SK-N-SH treated with all-trans-retinoic acid at 6 μM for 48 hours (cell line): ENCODE measurements at regions not wholly inside any gene's neighbourhood (a gene's known extent, or its start where the extent isn't known, plus 50 kb on each side); places are given as distances from the start of the nearest gene placed in this dataset.

Experiments used
- GLIS3 ChIP-seq: fragments of 250-450 bp; sonication (Bioruptor Pico); IDR thresholded peaks from 2 replicates; pipeline ENCODE4 v1.5.0; 2020; ENCODE audit warnings: mild to moderate bottlenecking, moderate library complexity
- PPARA ChIP-seq: fragments of 250-450 bp; sonication (Bioruptor Pico); IDR thresholded peaks from 2 replicates; pipeline ENCODE4 v1.5.0; 2020; ENCODE audit warnings: mild to moderate bottlenecking, borderline replicate concordance
- TF ChIP-seq, protein P1 (sequence below): fragments of 250-450 bp; sonication (Bioruptor Pico); IDR thresholded peaks from 2 replicates; pipeline ENCODE4 v1.8.0; 2020; ENCODE audit warnings: mild to moderate bottlenecking, moderate library complexity, borderline replicate concordance
- TF ChIP-seq, protein P2 (sequence below): fragments of 250-450 bp; sonication (Bioruptor Pico); IDR thresholded peaks from 2 replicates; pipeline ENCODE4 v1.5.1; 2021; ENCODE audit warnings: mild to moderate bottlenecking, moderate library complexity
- TF ChIP-seq, protein P3 (sequence below): fragments of 250-450 bp; sonication (Bioruptor Pico); IDR thresholded peaks from 2 replicates; pipeline ENCODE4 v1.5.1; 2020; ENCODE audit warnings: low read depth, mild to moderate bottlenecking, moderate library complexity

DNA sequence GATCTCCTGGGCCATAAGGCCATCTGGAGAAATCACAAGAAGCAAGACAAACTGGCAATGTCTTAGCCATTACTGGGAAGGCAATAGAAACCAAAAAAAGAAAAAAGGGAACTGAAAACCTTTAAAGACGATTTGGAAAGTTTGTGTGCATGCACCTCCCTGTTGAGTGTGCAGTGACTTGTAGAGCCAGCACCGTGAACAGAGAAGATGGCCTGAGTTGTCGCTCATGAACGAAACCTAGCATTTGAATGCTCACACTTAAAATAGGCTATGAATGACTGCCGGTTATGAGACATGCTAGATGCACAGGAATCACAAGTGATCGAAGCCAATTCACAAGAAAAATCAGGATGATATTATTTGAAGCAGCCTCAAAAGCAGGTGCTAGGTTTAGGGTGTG lies 151.3 kb upstream of the ADO start:
- TF ChIP-seq, protein P1, sequence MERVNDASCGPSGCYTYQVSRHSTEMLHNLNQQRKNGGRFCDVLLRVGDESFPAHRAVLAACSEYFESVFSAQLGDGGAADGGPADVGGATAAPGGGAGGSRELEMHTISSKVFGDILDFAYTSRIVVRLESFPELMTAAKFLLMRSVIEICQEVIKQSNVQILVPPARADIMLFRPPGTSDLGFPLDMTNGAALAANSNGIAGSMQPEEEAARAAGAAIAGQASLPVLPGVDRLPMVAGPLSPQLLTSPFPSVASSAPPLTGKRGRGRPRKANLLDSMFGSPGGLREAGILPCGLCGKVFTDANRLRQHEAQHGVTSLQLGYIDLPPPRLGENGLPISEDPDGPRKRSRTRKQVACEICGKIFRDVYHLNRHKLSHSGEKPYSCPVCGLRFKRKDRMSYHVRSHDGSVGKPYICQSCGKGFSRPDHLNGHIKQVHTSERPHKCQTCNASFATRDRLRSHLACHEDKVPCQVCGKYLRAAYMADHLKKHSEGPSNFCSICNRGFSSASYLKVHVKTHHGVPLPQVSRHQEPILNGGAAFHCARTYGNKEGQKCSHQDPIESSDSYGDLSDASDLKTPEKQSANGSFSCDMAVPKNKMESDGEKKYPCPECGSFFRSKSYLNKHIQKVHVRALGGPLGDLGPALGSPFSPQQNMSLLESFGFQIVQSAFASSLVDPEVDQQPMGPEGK (CRISPR knock-in tag), result no peak
- TF ChIP-seq PPARA (CRISPR knock-in tag) (no peak), GLIS3 (no peak)
- TF ChIP-seq, protein P2, sequence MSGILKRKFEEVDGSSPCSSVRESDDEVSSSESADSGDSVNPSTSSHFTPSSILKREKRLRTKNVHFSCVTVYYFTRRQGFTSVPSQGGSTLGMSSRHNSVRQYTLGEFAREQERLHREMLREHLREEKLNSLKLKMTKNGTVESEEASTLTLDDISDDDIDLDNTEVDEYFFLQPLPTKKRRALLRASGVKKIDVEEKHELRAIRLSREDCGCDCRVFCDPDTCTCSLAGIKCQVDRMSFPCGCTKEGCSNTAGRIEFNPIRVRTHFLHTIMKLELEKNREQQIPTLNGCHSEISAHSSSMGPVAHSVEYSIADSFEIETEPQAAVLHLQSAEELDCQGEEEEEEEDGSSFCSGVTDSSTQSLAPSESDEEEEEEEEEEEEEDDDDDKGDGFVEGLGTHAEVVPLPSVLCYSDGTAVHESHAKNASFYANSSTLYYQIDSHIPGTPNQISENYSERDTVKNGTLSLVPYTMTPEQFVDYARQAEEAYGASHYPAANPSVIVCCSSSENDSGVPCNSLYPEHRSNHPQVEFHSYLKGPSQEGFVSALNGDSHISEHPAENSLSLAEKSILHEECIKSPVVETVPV (CRISPR knock-in tag), result no peak
- TF ChIP-seq, protein P3, sequence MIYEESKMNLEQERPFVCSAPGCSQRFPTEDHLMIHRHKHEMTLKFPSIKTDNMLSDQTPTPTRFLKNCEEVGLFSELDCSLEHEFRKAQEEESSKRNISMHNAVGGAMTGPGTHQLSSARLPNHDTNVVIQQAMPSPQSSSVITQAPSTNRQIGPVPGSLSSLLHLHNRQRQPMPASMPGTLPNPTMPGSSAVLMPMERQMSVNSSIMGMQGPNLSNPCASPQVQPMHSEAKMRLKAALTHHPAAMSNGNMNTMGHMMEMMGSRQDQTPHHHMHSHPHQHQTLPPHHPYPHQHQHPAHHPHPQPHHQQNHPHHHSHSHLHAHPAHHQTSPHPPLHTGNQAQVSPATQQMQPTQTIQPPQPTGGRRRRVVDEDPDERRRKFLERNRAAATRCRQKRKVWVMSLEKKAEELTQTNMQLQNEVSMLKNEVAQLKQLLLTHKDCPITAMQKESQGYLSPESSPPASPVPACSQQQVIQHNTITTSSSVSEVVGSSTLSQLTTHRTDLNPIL, result no peak
